ENCODE measurements at regions not wholly inside any gene's neighbourhood (a gene's known extent, or its start where the extent isn't known, plus 50 kb on each side); places are given as distances from the start of the nearest gene placed in this dataset.
A peak's percentile ranks its signal among the peaks of the same experiment; 100 is the strongest.

GRCh38 chr9:89864731-89865130, 259.9 kb downstream of the GADD45G start:
- H3K4me1 ChIP-seq (ENCODE audit: control insufficient read depth in 2 of 2, insufficient read depth in 1 of 2, low read depth in 1 of 2, low read length in 2 of 2) = peaks cover 0 to 11% of the 10 kb centered on the region in 2 donors
- H3K4ac ChIP-seq (ENCODE audit: low read length) = no peak overlapping the region
- no peak overlapping the region for H4K91ac ChIP-seq (ENCODE audit: low read depth, low read length, poor library complexity)
- H3K4me3 ChIP-seq (ENCODE audit: low read length in 2 of 2) = no peak overlapping the region
- H3K18ac ChIP-seq (ENCODE audit: low read length) = no peak overlapping the region
- no peak overlapping the region for H2BK12ac ChIP-seq (ENCODE audit: low read length)
- no peak overlapping the region for H2BK5ac ChIP-seq (ENCODE audit: low read length)
- H3K9ac ChIP-seq (ENCODE audit: low read depth, low read length, poor library complexity) = no peak overlapping the region
- no peak overlapping the region for H2BK15ac ChIP-seq (ENCODE audit: low read length)
- H3K27me3 ChIP-seq (ENCODE audit: control insufficient read depth in 3 of 3, insufficient read depth in 3 of 3, low read depth in 1 of 3, low read length in 3 of 3) = peaks cover 0 to 8% (median 0%) of the 10 kb centered on the region in 3 experiments
- no peak overlapping the region for H3K23ac ChIP-seq (ENCODE audit: low read depth, low read length, poor library complexity)
- no peaks in the 10 kb centered on the region for H3K9me3 ChIP-seq (replicated peaks in 1 of 2; ENCODE audit: control insufficient read depth in 2 of 2, insufficient read depth in 1 of 2, low read depth in 1 of 2, low read length in 2 of 2)
- no peaks in the 10 kb centered on the region for H3K36me3 ChIP-seq (replicated peaks in 1 of 2; ENCODE audit: control insufficient read depth in 2 of 2, insufficient read depth in 2 of 2, low read length in 2 of 2)
- no peaks in the 10 kb centered on the region for H3K79me1 ChIP-seq (ENCODE audit: low read depth, low read length)
- H3K27ac ChIP-seq (replicated peaks; ENCODE audit: low read length) = no peak overlapping the region
- H2AFZ ChIP-seq (ENCODE audit: low read length) = no peak overlapping the region
- no peak overlapping the region for H2BK120ac ChIP-seq (ENCODE audit: low read depth, low read length)
- H3K14ac ChIP-seq (ENCODE audit: low read length) = peak overlapping the region; percentile 57
- no peak overlapping the region for H2AK5ac ChIP-seq (ENCODE audit: low read depth, low read length)
- WGBS, 2 donors (ENCODE audit: extremely low coverage in 2 of 2, insufficient read length in 2 of 2, insufficient replicate concordance in 1 of 2) = no CpG with 5 or more reads among the region's 4 CpGs
- DNase-seq (ENCODE audit: low spot score) = no peak
- no peak overlapping the region for H3K4me2 ChIP-seq (ENCODE audit: insufficient read depth, low read length, poor library complexity, severe bottlenecking)
- no peak overlapping the region for H4K8ac ChIP-seq (ENCODE audit: low read depth, low read length)

DNA sequence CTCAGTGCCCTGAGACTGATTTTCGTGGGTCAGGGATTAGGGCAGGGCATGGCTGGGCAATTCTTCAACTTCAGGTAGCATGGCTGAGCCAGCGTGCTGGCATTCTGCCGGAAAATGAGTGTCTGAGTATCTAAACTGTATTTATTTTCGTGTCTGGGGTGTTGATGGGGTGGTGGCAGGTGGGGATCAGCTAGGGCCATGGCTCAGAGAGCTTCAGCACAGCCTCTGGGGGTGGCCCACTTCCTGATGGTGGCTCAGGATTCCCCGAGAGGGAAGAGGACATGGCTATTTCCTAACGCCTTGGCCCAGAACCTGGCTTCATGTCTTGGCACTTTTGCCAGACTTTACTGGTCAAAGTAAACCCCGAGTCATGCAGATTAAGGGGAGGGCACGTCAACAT, 260.5 kb downstream of the GADD45G start:
- Histone ChIP-seq H3K23ac (ENCODE audit: low read depth, low read length, poor library complexity) (no peak overlapping the region), H2AK5ac (ENCODE audit: low read depth, low read length) (no peak overlapping the region), H2AFZ (ENCODE audit: low read length) (no peak overlapping the region), H3K27me3 (ENCODE audit: control insufficient read depth in 3 of 3, insufficient read depth in 3 of 3, low read depth in 1 of 3, low read length in 3 of 3) (peaks cover 0 to 8% (median 0%) of the 10 kb centered on the region in 3 experiments), H4K91ac (ENCODE audit: low read depth, low read length, poor library complexity) (no peak overlapping the region), H2BK12ac (ENCODE audit: low read length) (no peak overlapping the region), H3K79me1 (ENCODE audit: low read depth, low read length) (no peaks in the 10 kb centered on the region), H3K4me1 (ENCODE audit: control insufficient read depth in 2 of 2, insufficient read depth in 1 of 2, low read depth in 1 of 2, low read length in 2 of 2) (peaks cover 0 to 11% of the 10 kb centered on the region in 2 donors), H3K9me3 (replicated peaks in 1 of 2; ENCODE audit: control insufficient read depth in 2 of 2, insufficient read depth in 1 of 2, low read depth in 1 of 2, low read length in 2 of 2) (no peaks in the 10 kb centered on the region), H3K4ac (ENCODE audit: low read length) (no peak overlapping the region), H3K14ac (ENCODE audit: low read length) (no peak overlapping the region), H3K4me3 (ENCODE audit: low read length in 2 of 2) (no peak overlapping the region), H4K8ac (ENCODE audit: low read depth, low read length) (no peak overlapping the region), H3K4me2 (ENCODE audit: insufficient read depth, low read length, poor library complexity, severe bottlenecking) (no peak overlapping the region), H2BK5ac (ENCODE audit: low read length) (no peak overlapping the region), H3K27ac (replicated peaks; ENCODE audit: low read length) (no peak overlapping the region), H3K9ac (ENCODE audit: low read depth, low read length, poor library complexity) (no peak overlapping the region), H3K18ac (ENCODE audit: low read length) (no peak overlapping the region), H2BK15ac (ENCODE audit: low read length) (no peak overlapping the region), H2BK120ac (ENCODE audit: low read depth, low read length) (no peak overlapping the region), H3K36me3 (replicated peaks in 1 of 2; ENCODE audit: control insufficient read depth in 2 of 2, insufficient read depth in 2 of 2, low read length in 2 of 2) (no peaks in the 10 kb centered on the region)
- WGBS, 2 donors (ENCODE audit: extremely low coverage in 2 of 2, insufficient read length in 2 of 2, insufficient replicate concordance in 1 of 2) = no CpG with 5 or more reads among the region's 8 CpGs
- no peak for DNase-seq (ENCODE audit: low spot score)

- Histone ChIP-seq H3K4me3 (ENCODE audit: low read length in 2 of 2) (no peak overlapping the region), H2AFZ (ENCODE audit: low read length) (no peak overlapping the region), H3K18ac (ENCODE audit: low read length) (no peak overlapping the region), H3K27me3 (ENCODE audit: control insufficient read depth in 3 of 3, insufficient read depth in 3 of 3, low read depth in 1 of 3, low read length in 3 of 3) (peaks cover 0 to 8% (median 0%) of the 10 kb centered on the region in 3 experiments), H2BK12ac (ENCODE audit: low read length) (no peak overlapping the region), H3K9ac (ENCODE audit: low read depth, low read length, poor library complexity) (no peak overlapping the region), H4K91ac (ENCODE audit: low read depth, low read length, poor library complexity) (no peak overlapping the region), H3K79me1 (ENCODE audit: low read depth, low read length) (no peaks in the 10 kb centered on the region), H2BK120ac (ENCODE audit: low read depth, low read length) (no peak overlapping the region), H2AK5ac (ENCODE audit: low read depth, low read length) (no peak overlapping the region), H3K27ac (replicated peaks; ENCODE audit: low read length) (no peak overlapping the region), H2BK15ac (ENCODE audit: low read length) (no peak overlapping the region), H2BK5ac (ENCODE audit: low read length) (no peak overlapping the region), H3K4ac (ENCODE audit: low read length) (no peak overlapping the region), H4K8ac (ENCODE audit: low read depth, low read length) (no peak overlapping the region), H3K14ac (ENCODE audit: low read length) (no peak overlapping the region), H3K9me3 (replicated peaks in 1 of 2; ENCODE audit: control insufficient read depth in 2 of 2, insufficient read depth in 1 of 2, low read depth in 1 of 2, low read length in 2 of 2) (no peaks in the 10 kb centered on the region), H3K23ac (ENCODE audit: low read depth, low read length, poor library complexity) (no peak overlapping the region), H3K4me1 (ENCODE audit: control insufficient read depth in 2 of 2, insufficient read depth in 1 of 2, low read depth in 1 of 2, low read length in 2 of 2) (peaks cover 0 to 11% of the 10 kb centered on the region in 2 donors), H3K36me3 (replicated peaks in 1 of 2; ENCODE audit: control insufficient read depth in 2 of 2, insufficient read depth in 2 of 2, low read length in 2 of 2) (no peaks in the 10 kb centered on the region), H3K4me2 (ENCODE audit: insufficient read depth, low read length, poor library complexity, severe bottlenecking) (no peak overlapping the region)
- no peak for DNase-seq (ENCODE audit: low spot score)
- WGBS, 2 donors (ENCODE audit: extremely low coverage in 2 of 2, insufficient read length in 2 of 2, insufficient replicate concordance in 1 of 2) = no CpG with 5 or more reads among the region's 10 CpGs
Measured at GRCh38 chr9:89865981-89866380, 261.2 kb downstream of the GADD45G start.

GRCh38 chr9:89866701-89867100, 261.9 kb downstream of the GADD45G start:
- no peaks in the 10 kb centered on the region for H3K79me1 ChIP-seq (ENCODE audit: low read depth, low read length)
- H3K18ac ChIP-seq (ENCODE audit: low read length) = no peak overlapping the region
- peaks cover 0 to 11% of the 10 kb centered on the region in 2 donors for H3K4me1 ChIP-seq (ENCODE audit: control insufficient read depth in 2 of 2, insufficient read depth in 1 of 2, low read depth in 1 of 2, low read length in 2 of 2)
- H2AK5ac ChIP-seq (ENCODE audit: low read depth, low read length) = no peak overlapping the region
- peaks cover 0 to 8% (median 0%) of the 10 kb centered on the region in 3 experiments for H3K27me3 ChIP-seq (ENCODE audit: control insufficient read depth in 3 of 3, insufficient read depth in 3 of 3, low read depth in 1 of 3, low read length in 3 of 3)
- H3K36me3 ChIP-seq (replicated peaks in 1 of 2; ENCODE audit: control insufficient read depth in 2 of 2, insufficient read depth in 2 of 2, low read length in 2 of 2) = no peaks in the 10 kb centered on the region
- no peak overlapping the region for H2BK12ac ChIP-seq (ENCODE audit: low read length)
- DNase-seq (ENCODE audit: low spot score) = no peak
- no CpG with 5 or more reads among the region's 3 CpGs for WGBS, 2 donors (ENCODE audit: extremely low coverage in 2 of 2, insufficient read length in 2 of 2, insufficient replicate concordance in 1 of 2)
- H3K23ac ChIP-seq (ENCODE audit: low read depth, low read length, poor library complexity) = no peak overlapping the region
- no peak overlapping the region for H2AFZ ChIP-seq (ENCODE audit: low read length)
- no peak overlapping the region for H3K27ac ChIP-seq (replicated peaks; ENCODE audit: low read length)
- H3K4ac ChIP-seq (ENCODE audit: low read length) = no peak overlapping the region
- no peak overlapping the region for H4K8ac ChIP-seq (ENCODE audit: low read depth, low read length)
- no peak overlapping the region for H2BK15ac ChIP-seq (ENCODE audit: low read length)
- no peak overlapping the region for H3K14ac ChIP-seq (ENCODE audit: low read length)
- H4K91ac ChIP-seq (ENCODE audit: low read depth, low read length, poor library complexity) = no peak overlapping the region
- no peak overlapping the region for H3K9ac ChIP-seq (ENCODE audit: low read depth, low read length, poor library complexity)
- no peak overlapping the region for H3K4me2 ChIP-seq (ENCODE audit: insufficient read depth, low read length, poor library complexity, severe bottlenecking)
- no peak overlapping the region for H2BK5ac ChIP-seq (ENCODE audit: low read length)
- no peak overlapping the region for H2BK120ac ChIP-seq (ENCODE audit: low read depth, low read length)
- H3K9me3 ChIP-seq (replicated peaks in 1 of 2; ENCODE audit: control insufficient read depth in 2 of 2, insufficient read depth in 1 of 2, low read depth in 1 of 2, low read length in 2 of 2) = no peaks in the 10 kb centered on the region
- no peak overlapping the region for H3K4me3 ChIP-seq (ENCODE audit: low read length in 2 of 2)

Data from neuronal stem cell (in vitro differentiated cells).